ENCODE measurements at regions not wholly inside any gene's neighbourhood (a gene's known extent, or its start where the extent isn't known, plus 50 kb on each side); places are given as distances from the start of the nearest gene placed in this dataset.

DNA sequence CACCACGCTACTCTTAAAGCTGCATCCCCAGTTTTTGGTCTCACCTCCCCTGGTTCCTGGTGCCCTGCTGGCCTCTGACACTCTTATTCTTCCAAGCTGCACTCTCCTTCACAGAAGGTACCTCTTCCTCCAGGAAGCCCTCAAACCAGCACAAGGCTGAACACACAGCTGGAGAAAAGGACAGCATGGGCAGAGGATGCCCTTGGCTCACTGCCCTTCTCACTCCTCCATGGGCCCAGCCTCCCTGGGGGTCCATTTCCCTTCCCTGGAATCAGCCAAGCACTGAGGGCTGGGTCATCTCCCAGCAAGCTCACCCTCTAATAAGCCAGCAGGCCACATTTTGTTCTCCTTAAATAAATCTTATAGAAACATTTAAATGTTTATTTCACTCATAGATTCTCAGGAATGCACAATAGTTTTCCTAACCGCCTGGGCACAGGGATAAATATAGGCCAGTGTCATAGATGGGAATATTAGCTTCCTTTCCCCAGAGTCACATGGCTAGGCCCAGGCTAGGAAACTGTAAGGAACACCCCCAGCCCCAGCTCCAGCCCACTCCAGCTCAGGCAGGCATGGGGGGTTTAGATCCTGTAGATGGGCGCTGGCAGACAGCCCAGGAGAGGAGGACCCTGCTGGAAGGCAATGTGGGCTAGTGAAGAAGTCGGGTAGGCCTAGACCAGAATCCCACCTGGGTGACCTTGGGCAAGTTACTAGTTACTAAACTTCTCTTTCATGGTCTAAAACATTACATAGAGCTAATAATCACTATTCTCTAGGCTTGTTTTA lies 51.5 kb downstream of the IRAG1 start:
- no peak for DNase-seq

DNA sequence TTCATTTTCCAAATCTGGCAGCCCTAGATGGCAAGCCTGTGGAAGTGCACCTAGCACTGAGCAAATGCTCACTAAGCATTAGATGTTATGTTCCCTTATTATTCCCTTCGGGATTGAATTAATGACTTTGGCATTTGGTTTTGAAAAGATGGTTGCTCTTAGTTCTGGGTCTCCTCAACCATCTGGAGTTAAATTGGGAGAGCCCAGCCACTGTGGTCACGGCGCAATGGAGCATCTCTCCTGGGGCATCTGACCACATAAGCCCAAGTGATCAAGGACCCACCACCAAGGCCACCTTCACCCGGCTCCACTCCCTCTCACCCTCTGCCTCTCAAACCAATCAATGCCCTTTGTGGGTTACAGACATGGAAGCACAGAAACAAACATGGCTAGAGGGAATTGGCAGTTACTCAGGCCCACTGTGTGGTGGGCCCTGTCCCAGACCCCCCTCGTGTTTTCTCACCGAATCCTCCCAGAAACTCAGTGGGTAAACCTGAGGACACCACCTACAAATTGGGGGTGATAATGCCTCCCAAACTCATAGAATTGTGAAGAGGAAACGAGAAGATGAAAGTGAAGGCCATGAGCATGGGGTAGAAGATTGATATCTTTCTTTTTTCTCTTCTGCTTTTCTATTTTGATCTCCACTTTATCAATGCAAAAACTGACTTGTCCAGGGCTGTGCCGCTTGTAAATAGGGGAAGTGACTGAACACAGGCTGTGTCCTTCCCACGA lies 52.2 kb downstream of the IRAG1 start:
- DNase-seq = no peak

DNA sequence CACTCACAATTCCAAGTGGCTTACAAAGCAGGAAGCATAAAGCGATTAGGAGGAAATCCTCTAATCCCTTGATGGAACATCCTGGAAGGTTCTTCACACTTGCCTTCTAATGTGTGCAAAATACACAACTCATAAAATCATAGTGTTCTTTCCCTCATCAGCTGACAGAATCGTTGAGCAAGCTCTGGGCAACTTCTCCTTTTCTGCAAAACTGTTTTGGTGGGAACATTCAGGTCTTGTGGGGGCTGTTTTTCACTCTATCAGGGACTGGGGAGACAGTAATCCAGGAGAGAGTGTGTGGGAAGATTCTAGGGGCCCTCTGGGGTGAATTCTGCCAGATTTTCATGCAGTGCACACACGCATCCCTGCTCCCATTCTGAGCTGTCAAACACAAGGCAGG lies 53.2 kb downstream of the IRAG1 start:
- DNase-seq = no peak

DNA sequence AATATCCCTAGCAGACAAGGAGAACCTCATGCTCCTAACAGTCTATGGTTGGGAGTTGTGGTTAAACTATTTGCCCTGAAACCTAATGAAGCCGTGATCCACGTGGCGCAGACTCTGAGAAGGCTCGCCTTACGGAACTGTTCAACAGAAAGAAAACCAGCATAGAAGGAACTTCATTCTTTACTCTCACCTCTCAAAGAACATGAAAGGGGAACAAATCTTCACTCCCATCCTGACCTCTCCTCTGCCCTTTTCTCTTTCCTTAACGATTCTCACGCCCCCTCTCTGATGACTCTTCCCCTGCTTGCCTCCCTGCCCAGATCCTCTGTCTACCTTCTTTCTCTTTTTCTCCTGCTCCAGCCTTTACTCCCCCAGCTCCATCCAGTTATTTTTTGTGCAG lies 54.2 kb downstream of the IRAG1 start:
- no peak for DNase-seq

DNA sequence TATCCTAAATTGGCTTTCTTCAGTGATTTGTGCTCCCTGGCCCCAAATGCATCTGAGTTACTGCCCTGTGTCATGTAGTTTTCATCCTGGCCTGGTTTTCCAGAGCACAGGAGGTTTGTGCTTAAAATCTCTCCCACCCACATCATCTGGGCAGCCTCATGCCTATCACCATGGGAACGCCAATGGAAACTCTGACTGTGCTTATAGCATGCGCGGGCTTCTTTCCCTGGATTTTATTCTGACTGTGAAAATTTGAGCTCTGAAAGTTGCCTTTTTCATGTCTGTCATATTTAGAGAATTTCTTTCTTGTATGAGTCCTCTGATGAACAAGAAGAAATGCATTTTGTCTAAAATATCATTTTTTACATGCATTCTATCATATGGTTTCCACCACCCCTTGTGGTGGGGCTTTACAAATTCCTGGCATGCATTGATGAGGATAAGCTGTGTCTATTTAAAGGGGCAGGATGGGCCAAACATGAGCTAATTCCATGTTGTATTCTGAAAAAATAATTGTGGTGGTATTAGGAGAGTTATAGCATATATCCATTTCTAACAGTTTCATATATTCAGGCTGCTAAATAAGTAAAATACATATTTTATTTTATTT lies 55.1 kb downstream of the IRAG1 start:
- peak; percentile 88 for DNase-seq

DNA sequence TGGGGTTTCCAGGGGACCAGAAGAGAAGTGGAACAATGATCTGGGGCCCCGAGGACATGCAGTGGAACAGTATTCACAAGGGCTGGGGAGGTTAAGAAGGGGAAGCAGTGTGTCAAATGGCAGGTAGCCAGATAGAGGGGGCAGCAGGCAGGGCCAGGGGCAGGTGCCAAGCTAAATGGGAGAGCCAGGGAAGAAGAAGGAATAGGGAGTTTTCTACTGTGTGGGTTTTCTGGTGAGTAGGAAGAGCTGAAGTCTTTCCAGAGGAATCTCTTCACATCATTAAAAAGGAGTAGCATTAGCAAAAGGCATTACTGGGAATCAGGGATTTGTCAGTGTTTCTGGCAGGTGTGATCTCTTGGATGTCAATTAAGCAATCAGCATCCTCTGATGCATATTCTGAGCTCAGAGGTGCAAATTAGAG lies 55.8 kb downstream of the IRAG1 start:
- DNase-seq = no peak

DNA sequence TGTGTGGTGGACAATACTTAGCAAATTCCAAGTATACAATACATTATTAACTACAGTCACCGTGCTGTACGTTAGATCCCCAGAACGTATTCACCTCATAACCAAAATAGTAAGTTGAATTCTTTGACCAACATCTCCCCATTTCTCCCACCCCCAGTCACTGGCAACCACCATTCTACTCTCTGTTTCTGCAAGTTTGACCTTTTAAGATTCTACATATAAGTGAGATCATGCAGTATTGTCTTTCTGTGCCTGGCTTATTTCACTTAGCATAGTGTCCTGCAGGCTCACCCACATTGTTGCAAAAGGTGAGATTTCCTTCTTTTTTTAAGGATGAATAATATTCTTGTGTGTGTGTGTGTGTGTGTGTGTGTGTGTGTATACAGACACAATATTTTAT lies 59.1 kb downstream of the IRAG1 start:
- DNase-seq = no peak

DNA sequence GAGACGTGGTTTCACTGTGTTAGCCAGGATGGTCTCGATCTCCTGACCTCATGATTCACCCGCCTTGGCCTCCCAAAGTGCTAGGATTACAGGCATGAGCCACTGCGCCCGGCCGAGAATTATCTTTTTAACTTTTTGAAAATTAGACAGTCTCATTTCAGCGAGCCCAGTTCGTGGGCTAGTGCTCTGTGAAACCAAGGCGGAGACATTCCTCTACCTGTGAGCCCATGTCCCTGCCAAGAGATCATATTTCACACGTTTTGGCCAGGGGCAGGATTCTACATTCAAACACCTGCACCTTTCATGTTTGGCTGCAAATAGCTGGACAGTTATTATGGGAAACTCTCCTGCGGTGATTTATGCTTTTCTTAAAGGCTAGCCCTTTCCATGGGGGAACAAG lies 60.3 kb downstream of the IRAG1 start:
- DNase-seq = no peak

DNA sequence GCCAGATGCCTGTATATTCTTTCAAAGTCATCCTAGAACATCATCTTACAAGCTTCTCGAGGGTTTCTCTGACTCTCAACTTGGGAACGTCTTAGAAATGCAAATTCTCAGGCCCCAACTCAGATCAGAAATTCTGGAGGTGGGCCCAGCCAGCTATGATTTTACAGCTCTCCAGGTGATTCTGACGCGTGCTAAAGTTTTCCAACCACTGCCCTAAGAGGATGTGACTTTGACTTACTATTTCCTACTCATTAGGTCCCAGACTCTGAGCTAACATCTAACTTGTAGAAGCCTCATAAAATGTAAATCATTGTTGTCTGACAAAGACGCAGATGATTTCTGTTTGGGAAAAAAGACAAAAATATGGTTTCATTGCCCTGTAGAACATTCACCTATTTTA lies 61.1 kb downstream of the IRAG1 start:
- DNase-seq = no peak

DNA sequence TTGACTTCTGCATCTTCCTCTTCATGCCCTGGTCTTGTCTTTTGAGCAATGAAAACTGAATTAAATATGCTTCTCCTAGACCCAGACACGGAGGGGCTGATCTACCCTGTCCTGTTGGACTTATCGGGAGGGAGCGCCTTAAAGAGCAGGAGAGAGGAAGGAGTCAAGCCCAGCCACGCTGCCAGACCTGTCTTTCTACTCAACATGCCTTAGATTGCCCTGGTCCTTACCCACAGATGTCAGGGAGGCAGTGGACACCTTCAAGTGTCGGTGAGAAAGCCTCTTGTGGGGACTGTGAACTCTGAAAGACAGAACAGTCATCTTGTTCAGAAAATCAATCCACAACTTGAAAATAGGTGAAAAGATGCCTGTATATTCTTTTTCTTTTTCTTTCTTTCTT lies 61.8 kb downstream of the IRAG1 start:
- no peak for DNase-seq

DNA sequence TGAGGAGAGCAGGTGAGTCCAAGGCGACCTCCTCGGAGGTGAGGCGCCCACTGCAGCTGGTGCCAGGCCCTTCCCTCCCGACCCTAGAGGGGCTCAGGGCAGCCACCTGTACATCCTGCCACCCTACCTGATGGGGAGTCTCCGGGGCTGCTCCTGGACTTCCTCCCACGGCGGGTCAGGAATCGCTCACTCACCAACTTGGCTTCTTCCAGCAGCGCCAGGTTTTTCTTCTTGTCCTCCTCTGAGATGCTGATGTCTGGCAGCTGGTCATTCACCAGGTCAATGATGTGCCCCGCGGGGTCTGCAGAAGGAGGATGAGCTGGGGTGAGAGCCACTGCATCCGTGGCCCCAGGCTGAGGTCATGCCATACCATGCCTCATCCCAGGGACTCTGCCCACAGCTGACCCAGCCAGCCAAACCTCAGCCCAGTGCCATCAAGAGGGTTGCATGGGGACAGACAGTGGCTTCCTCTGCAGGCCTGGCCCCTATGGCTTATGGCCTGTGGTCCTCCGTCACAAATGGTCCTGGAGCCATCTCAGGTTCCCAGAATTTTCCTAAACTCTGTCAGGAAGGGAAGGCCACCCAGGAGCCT lies 61.0 kb upstream of the LYVE1 start:
- no peak for DNase-seq

DNA sequence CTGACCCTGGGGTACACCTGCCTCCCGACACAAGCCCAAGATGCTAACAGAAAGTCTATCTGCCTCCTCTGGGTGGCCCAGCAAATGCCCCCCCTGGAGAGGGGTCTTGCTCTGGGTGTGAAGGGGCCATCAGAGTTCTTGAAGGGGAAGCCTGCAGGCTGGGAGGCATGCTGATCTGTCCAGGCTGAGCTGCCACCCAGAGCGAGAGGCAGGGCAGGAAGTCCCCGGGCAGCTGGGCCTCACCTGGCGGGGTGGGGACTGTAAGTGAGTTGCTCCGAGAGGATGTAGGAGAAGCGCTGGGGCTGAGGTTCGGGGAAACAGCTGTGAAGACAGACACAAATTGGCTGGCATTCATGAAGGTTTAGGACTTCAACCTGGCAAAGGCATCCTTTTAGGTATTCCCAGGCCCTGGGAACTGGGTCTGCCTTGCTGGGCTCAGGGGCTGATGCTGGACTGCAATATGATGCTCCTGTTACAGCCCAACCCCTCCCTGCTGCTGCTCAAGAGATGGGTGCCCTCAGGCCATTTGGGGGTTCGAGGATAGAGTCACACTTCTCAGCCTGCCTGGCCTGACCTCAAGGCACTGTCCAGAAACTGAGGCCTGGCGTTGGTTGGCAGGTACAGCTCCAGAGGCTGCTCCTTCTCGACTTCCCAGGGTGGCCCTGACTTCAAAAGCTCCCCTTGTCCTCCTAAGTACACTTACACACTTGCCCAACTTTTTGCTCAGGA lies 60.2 kb upstream of the LYVE1 start:
- no peak for DNase-seq

DNA sequence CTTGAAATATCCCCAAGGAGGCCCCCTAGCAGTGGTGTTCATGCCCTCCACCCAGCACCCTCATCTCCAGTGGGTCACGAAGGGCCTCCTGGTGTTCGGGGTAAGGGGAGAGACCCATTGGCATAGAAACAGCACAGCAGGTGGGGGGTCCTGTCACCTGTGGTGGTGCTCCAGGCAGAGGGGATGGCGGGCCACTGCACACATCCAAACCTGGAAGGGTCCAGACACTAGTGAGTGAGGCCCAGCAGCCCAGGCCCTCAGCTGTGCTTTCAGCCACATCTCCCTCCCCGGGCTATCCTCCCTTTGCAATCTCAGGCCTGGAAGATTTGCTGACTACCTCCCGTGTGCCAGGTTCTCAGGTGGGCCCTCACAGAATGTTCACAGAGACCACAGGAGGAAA lies 59.4 kb upstream of the LYVE1 start:
- DNase-seq = no peak

DNA sequence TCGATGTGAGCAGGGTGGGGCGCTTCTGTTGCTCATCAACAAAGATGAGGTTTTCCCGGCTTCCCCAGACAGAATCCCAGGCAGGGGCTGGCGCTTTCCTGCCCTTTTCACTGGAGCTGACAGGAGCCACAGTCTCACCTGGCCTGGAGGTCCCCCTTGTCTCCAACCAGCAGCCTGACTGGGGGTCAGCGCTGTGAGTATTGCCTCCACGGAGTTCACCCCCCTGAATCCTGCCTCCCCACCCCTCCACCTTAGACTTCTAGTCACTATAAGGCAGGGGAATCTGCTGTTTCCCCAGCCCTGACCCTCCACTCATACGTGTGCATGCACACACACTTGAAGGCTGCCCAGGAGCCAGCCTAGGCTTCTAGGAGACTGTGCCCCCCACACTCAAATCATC lies 58.8 kb upstream of the LYVE1 start:
- no peak for DNase-seq

DNA sequence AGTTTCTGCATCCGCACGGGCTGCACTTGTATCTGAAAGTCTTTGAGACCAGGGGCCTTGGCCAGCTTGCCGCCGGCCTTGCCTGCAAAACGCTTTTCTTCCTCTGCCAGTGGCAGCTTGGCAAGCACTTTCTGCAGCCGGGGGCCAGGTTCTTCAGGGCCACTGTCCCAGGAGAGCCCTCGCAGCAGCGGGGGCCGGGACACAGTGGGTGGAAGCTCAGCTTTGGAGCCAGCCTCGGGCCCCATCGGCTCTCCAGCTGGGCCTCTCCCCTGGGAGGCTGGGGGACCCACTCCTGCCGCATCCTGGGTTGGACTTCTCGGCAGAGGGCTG lies 57.5 kb upstream of the LYVE1 start:
- DNase-seq = no peak

DNA sequence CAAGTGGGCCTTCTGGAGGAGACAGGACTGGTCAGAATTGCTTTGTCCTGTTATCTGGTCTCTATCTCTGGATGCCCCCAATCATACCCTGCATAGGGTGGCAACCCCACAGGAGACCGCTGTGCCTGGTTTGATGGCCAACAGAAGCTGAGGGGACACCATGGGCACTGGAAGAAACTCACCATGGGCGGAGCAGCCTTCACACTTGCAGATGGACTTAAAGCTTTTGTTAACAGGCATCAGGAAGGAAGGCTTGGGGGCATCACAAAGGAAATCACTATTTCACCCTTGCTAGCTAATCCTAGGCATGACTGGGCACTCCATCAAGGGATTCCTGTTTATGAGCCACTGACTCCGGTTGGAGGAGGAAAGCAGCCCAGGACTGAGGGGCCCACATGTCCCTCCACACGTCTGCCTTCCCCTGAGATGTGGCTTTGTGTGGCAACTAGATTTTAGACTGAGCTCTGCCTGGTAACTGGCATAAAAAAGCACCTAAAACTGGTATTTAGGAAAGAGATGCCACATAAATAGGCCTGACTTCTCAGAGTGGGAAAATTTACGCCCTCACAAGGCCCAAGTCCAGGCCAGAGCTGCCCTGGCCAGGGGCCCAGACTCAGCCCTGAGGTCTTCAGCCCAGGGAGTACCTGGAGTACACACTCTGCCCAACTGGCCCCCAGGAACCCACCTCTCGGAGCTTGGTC lies 57.0 kb upstream of the LYVE1 start:
- no peak for DNase-seq

DNA sequence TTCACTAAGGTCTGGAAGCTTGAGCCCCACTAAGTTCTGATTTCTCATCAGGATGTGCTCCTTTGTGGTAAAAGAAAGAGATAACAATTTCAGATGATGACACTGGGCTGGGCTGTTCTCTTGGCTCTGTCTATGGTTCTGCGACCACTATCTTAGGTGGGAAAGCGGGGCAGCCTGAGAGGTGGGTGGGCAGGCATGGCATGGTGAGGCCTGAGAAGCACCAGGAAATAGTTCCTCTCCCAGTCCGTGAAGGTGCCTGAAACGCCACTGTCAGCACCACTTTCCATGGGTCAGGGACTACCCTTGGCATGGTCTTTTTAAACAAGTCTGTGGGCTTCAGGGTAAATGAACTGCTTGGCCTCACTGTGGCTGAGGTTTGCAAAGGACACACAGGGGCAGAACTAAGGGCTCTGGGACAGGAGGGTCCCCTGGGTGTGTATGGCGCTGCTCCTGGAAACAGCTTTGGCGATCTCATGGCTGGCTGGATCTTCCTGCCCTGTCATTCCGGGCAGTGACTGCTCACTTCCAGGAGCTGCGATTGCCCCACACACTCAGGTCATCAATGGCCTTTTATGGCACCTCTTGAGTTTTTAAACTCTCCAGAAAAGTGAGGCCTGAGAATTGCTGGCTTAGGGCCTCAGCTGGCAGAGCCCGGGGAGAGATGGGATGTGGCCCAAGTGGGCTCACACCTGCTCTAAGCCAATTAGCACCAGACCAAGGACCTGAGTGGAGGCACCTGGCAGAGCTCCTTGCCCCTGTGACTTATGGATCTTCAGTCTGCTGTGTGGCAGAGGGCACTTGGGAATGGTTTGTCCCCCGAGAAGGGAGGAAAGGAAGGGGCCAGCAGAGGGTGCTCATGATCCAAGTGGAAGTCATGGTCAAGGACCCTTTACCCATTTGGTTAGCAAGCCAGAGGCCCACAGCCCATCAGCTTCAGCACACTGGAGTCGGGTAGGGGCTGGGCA lies 55.6 kb upstream of the LYVE1 start:
- DNase-seq = no peak

DNA sequence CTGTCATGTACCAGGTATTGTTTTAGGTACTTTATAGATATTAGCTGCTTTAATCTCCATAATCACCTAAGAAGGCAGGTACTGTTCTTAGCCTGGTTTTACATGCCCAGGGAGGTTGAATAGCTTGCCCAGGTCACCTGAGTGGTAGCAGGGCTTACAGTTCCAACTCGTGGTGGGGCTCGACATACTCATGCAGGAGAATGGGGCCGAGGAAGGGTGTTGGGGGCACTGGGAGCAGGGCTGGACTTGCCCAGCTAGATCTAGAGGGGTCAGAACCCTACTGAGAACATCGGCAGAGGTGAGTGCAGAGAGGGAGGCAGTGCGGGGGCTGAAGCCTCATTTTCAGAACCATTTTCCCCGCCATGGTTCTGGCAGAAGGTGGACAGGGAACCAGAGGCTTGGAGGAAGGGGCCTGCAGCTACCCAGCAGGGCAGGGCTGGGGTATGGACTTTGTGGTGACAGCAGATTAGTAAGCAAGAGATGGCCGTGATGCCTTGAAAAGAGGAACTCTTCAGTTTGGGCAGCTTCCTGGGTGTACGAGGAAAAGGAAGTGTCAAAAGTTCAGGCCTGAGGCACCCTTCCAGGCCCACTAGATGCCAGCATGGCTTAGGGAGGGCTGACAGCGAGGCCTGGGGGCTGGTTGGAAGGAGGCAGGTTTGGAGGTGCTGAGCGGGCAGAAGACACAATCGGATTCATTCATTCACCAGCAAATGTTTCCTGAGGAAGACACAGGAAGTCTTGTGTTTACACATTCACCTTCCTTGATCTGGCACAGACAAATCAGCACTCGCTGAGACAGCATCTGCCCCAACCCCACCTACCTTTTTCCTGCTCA lies 54.7 kb upstream of the LYVE1 start:
- DNase-seq = no peak

DNA sequence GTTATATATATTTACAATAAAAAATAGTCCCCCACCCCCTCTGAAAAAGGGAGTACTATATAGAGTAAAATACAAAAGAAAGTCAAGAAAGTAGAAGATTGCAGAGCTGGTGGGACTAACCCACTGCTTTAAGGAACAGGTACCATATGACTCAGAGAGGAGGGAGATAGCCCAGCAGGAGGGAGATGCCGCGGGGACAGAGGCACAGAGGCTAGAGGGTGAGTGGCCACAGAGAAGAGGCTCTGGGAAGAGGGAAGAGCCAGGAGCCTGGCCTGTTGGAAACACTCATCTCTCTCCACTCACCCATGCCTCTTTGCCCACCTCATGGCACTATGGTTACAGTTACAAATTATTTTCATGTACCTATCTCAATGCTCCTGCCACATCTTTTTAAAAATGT lies 53.6 kb upstream of the LYVE1 start:
- DNase-seq = no peak

DNA sequence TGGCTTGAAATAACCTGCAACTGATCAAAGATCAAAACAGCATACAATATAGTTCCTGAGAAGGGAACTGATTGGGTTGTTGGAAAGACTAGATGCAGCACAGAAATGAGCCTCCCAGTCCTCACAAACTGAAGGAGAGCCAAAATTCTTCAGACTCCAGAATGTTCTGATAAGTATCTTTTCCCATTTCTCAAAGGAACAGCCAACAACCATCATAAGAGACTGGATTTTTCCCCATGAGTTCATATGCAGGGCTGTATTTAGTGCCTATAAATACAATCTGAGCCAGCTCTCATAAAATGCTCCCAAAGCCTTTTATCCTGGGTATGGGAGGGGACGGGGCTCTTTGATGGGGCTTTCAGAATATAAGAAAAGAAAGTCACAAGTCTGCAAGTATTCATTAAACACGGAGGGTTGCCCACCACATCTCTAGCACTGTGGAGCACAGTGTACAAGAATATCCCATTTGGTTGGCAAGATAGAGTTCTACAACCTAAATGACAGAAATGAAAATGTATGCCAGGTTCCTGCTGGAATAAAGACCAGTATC lies 50.7 kb upstream of the LYVE1 start:
- no peak for DNase-seq
